Activated CD4-positive, alpha-beta T cell treated with anti-CD3 and anti-CD28 coated beads, Interleukin-2, amount 10 ng/mL, durations not matched to agents 7 days and 5 days (primary cell): ENCODE measurements at regions not wholly inside any gene's neighbourhood (a gene's known extent, or its start where the extent isn't known, plus 50 kb on each side); places are given as distances from the start of the nearest gene placed in this dataset.

Experiments
- CTCF ChIA-PET: fragments of 350-600 bp; sonication (Branson Sonifier 250); formaldehyde crosslinking; loops from one replicate; lab custom pipeline; 2021; ENCODE audit warnings: antibody characterized with exemption; lab: Charles Lee
- POLR2A ChIA-PET: fragments of 350-600 bp; sonication (Branson Sonifier 250); formaldehyde crosslinking; loops from one replicate; lab custom pipeline; 2021; ENCODE audit warnings: antibody characterized with exemption; lab: Charles Lee
- DNase-seq: peaks from one replicate; pipeline ENCODE4 v3.0.0-alpha.2; 2020
- H3K27ac Mint-ChIP-seq: one replicate; pipeline ENCODE4 v1.8.0; 2021; ENCODE audit warnings: mild to moderate bottlenecking, moderate library complexity, mixed read lengths
- H3K27me3 Mint-ChIP-seq: one replicate; pipeline ENCODE4 v1.8.0; 2021; ENCODE audit warnings: mixed read lengths
- H3K36me3 Mint-ChIP-seq: one replicate; pipeline ENCODE4 v1.8.0; 2021; ENCODE audit warnings: low read depth, mixed read lengths
- H3K4me1 Mint-ChIP-seq: one replicate; pipeline ENCODE4 v1.8.0; 2021; ENCODE audit warnings: mixed read lengths
- H3K4me3 Mint-ChIP-seq: one replicate; pipeline ENCODE4 v1.8.0; 2021; ENCODE audit warnings: mild to moderate bottlenecking, moderate library complexity, mixed read lengths
- H3K9me3 Mint-ChIP-seq: one replicate; pipeline ENCODE4 v1.8.0; 2021; ENCODE audit warnings: mixed read lengths

GRCh38 chr10:124181656-124182055, 88.3 kb upstream of the CHST15 start:
- no peak for DNase-seq
- peaks cover 5% of the 10 kb centered on the region for H3K27me3 Mint-ChIP-seq
- no peaks in the 10 kb centered on the region for H3K9me3 Mint-ChIP-seq
- ChIA-PET CTCF (interaction anchor here (1.2 kb wide), 1 partner anchor 10 kb away, joined by 3 read pairs; no protein-coding TSS in a partner anchor), POLR2A (no interaction called here)
- no peak overlapping the region for H3K27ac Mint-ChIP-seq
- no peaks in the 10 kb centered on the region for H3K36me3 Mint-ChIP-seq
- no peak overlapping the region for H3K4me3 Mint-ChIP-seq
- H3K4me1 Mint-ChIP-seq = no peaks in the 10 kb centered on the region

- Mint-ChIP-seq H3K4me3 (no peak overlapping the region), H3K27me3 (peaks cover 5% of the 10 kb centered on the region), H3K9me3 (no peaks in the 10 kb centered on the region), H3K4me1 (peaks cover 2% of the 10 kb centered on the region), H3K27ac (no peak overlapping the region), H3K36me3 (no peaks in the 10 kb centered on the region)
- CTCF ChIA-PET = no interaction called here
- DNase-seq = no peak
- POLR2A ChIA-PET = no interaction called here
These were observed 87.7 kb upstream of the CHST15 start for GRCh38 chr10:124180947-124181549.

DNA sequence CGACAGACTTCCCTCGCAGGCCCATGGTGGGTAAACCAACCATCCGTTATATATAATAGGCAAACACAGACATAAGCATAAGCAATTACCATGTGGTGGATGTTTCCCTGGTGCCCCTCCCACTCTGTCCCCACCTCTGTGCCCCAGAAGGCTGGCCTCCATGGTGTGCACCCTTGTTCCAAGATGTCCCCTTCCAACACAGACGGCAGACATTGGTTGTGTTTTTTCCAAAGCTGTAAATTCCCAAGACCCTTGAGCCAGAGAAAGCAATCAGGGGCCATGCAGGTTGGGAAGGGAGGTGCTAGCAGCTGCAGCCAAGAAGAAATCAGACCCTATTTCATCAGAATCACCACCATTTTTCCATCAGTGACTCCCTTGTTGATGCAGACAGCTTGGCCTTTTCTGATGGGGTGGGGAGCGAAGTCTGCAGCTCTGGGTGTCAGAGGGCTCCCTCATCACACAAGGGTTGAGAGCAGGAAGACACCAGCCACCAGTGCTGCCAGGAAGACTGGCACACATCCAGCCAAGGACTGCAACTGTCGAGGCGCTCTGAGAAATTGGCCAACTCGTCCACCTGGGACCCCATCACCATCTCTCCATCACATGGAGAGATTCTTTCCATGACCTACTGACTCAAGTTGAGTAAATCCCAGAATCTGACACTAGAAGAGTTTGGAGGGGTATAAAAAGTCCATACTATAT, 86.8 kb upstream of the CHST15 start:
- no peak overlapping the region for H3K27ac Mint-ChIP-seq
- H3K27me3 Mint-ChIP-seq = peaks cover 5% of the 10 kb centered on the region
- peaks cover 6% of the 10 kb centered on the region for H3K4me1 Mint-ChIP-seq
- ChIA-PET POLR2A (no interaction called here), CTCF (no interaction called here)
- no peak overlapping the region for H3K4me3 Mint-ChIP-seq
- H3K36me3 Mint-ChIP-seq = no peaks in the 10 kb centered on the region
- no peak for DNase-seq
- H3K9me3 Mint-ChIP-seq = no peaks in the 10 kb centered on the region

GRCh38 chr10:124179308-124180043, 86.1 kb upstream of the CHST15 start:
- CTCF ChIA-PET = no interaction called here
- H3K27me3 Mint-ChIP-seq = peaks cover 5% of the 10 kb centered on the region
- no peaks in the 10 kb centered on the region for H3K9me3 Mint-ChIP-seq
- POLR2A ChIA-PET = no interaction called here
- DNase-seq = no peak
- H3K36me3 Mint-ChIP-seq = no peaks in the 10 kb centered on the region
- no peak overlapping the region for H3K27ac Mint-ChIP-seq
- no peak overlapping the region for H3K4me3 Mint-ChIP-seq
- H3K4me1 Mint-ChIP-seq = peaks cover 6% of the 10 kb centered on the region

GRCh38 chr10:124177180-124177518, 83.8 kb upstream of the CHST15 start:
- H3K9me3 Mint-ChIP-seq = no peaks in the 10 kb centered on the region
- ChIA-PET CTCF (no interaction called here), POLR2A (no interaction called here)
- H3K4me3 Mint-ChIP-seq = no peak overlapping the region
- H3K36me3 Mint-ChIP-seq = no peaks in the 10 kb centered on the region
- DNase-seq = no peak
- peaks cover 6% of the 10 kb centered on the region for H3K4me1 Mint-ChIP-seq
- H3K27me3 Mint-ChIP-seq = peaks cover 5% of the 10 kb centered on the region
- H3K27ac Mint-ChIP-seq = no peak overlapping the region

DNA sequence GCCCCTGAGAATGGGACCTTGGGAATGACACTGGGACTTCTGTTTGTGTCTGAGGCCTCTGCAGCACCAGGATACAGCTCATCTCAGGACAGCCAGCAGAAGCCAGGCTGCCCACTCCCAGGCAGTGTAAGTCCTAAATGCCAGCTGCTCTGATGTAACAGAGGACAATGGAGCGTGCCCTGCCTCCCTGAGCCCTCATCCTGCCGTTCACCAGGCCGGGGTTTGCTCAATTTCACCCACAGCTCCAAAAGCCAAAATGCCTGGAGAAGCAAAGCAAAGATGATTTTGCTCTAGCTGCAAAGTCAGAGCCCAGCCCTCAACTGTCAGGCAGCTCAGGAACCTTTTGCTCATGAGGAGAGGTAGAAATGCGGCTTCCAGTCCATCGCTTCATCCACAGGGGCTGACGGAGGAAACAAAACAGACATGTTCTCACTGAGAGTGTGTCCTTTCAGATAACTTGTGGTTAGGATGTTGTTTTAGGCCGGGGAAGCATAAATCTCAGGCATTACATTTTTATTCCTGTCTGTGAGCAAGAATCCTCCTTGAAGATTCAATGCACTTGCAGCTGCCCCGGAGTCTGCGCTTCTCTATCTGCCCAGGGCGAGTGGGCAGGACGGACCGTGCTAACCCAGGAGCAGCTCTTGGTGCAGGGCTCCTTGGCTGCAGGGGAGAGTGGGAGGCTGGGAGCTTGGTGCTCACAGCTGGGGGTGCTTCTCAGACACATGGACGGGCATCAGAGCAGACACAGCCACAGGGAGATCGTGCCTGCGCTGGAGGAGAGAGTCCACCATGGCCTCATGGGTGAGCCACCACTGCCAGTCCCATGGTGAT, 83.2 kb upstream of the CHST15 start:
- peaks cover 5% of the 10 kb centered on the region for H3K27me3 Mint-ChIP-seq
- H3K9me3 Mint-ChIP-seq = no peaks in the 10 kb centered on the region
- CTCF ChIA-PET = no interaction called here
- H3K36me3 Mint-ChIP-seq = no peaks in the 10 kb centered on the region
- H3K4me1 Mint-ChIP-seq = peaks cover 6% of the 10 kb centered on the region
- POLR2A ChIA-PET = no interaction called here
- H3K27ac Mint-ChIP-seq = no peak overlapping the region
- DNase-seq = no peak
- H3K4me3 Mint-ChIP-seq = no peak overlapping the region

GRCh38 chr10:124175701-124176348, 82.4 kb upstream of the CHST15 start:
- Mint-ChIP-seq H3K4me1 (peaks cover 6% of the 10 kb centered on the region), H3K27me3 (peaks cover 5% of the 10 kb centered on the region), H3K9me3 (no peaks in the 10 kb centered on the region), H3K27ac (no peak overlapping the region), H3K4me3 (no peak overlapping the region), H3K36me3 (no peaks in the 10 kb centered on the region)
- CTCF ChIA-PET = interaction anchor here (1.0 kb wide), 1 partner anchor 10 kb away, joined by 3 read pairs; no protein-coding TSS in a partner anchor
- DNase-seq = peak; percentile 17
- POLR2A ChIA-PET = no interaction called here

DNA sequence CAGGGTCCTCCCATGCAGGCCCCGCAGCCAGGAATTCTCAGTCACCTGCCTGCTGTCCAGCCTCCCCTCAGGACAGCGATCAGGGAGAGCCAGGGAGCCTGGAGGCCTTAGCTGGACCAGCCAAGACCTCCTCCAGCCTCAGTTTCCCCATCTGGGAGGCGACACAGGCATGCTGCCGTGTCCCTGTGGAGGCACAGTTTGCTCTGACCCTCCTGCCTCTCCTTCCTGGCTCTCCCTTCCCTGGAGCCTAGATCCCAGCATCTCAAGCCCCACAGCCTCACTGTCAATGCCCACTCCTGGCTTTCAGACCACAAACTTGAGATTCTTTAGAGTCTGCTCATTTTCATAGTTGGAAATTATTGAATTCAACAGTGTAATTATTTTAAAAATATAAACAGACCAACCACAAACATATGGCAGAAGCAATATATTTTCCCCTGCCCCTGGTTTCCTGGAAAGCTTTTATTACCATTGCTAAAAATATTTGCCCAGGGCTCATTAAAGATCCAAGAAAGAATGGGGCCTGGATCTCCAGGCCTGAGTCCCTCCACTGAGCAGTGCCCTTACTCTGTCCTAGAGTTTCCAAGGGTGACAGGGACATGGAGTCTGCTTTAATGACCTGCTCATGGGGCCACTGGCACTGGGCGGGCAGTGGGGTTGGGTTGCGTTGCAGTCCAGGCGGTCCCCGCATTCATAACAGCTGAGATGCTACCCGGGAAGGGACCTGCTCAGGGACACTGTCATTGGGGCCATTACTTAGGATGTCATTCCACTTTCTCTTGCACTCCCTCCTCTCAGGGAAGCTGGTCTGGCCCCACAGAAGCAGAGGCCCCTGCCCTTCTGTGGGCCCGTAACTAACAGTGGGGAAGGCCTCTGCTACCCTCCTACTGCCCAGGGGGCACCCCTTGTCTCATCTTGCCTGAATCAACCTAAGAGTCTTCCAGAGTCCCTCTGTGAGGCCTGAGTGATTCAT, 81.6 kb upstream of the CHST15 start:
- POLR2A ChIA-PET = no interaction called here
- H3K4me1 Mint-ChIP-seq = peaks cover 6% of the 10 kb centered on the region
- CTCF ChIA-PET = interaction anchor here (1.0 kb wide), 1 partner anchor 11 kb away, joined by 3 read pairs; no protein-coding TSS in a partner anchor

GRCh38 chr10:124174071-124174566, 80.7 kb upstream of the CHST15 start:
- CTCF ChIA-PET = no interaction called here
- H3K27ac Mint-ChIP-seq = no peak overlapping the region
- no peak overlapping the region for H3K4me3 Mint-ChIP-seq
- H3K4me1 Mint-ChIP-seq = peaks cover 6% of the 10 kb centered on the region
- H3K9me3 Mint-ChIP-seq = no peaks in the 10 kb centered on the region
- no peak for DNase-seq
- H3K27me3 Mint-ChIP-seq = peaks cover 5% of the 10 kb centered on the region
- POLR2A ChIA-PET = no interaction called here
- no peaks in the 10 kb centered on the region for H3K36me3 Mint-ChIP-seq

More for the DNA sequence above, 81.6 kb upstream of the CHST15 start:
- Mint-ChIP-seq H3K36me3 (no peaks in the 10 kb centered on the region), H3K4me3 (no peak overlapping the region), H3K9me3 (no peaks in the 10 kb centered on the region), H3K27me3 (peaks cover 5% of the 10 kb centered on the region), H3K27ac (no peak overlapping the region)
- no peak for DNase-seq

DNA sequence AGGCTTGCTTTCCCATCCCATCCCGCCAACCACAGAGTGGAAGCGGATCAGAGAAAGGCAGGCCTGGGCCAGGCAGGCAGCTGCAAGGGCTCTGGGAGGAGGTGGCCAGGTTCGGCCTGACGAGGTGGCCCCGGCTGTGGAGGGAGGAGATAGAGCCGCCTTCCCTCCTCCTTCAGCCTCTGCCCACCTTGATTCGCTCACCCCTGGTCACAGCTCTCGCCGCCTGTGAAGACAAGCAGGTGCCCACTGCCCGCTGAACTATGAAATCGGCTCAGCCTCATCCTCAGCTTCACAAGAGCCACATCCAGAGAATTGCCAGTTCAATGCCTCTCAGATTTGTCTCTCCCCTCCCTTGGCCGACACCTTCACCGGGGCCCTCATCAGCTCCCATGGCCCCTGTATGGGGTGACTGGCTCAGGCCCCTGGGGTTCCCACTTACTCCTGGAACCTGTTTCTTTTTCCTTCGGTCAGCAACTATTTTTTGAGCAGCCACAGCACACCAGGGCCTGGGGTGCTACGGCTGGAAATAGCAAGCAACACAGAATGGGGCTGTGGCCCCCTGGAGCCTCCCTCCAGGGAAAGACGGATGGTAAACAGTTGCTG, 80.0 kb upstream of the CHST15 start:
- DNase-seq = no peak
- H3K36me3 Mint-ChIP-seq = no peaks in the 10 kb centered on the region
- no peak overlapping the region for H3K4me3 Mint-ChIP-seq
- POLR2A ChIA-PET = no interaction called here
- H3K27ac Mint-ChIP-seq = no peak overlapping the region
- peaks cover 5% of the 10 kb centered on the region for H3K27me3 Mint-ChIP-seq
- CTCF ChIA-PET = no interaction called here
- no peaks in the 10 kb centered on the region for H3K9me3 Mint-ChIP-seq
- H3K4me1 Mint-ChIP-seq = peaks cover 6% of the 10 kb centered on the region
